ENCODE measurements at regions not wholly inside any gene's neighbourhood (a gene's known extent, or its start where the extent isn't known, plus 50 kb on each side); places are given as distances from the start of the nearest gene placed in this dataset.

DNA sequence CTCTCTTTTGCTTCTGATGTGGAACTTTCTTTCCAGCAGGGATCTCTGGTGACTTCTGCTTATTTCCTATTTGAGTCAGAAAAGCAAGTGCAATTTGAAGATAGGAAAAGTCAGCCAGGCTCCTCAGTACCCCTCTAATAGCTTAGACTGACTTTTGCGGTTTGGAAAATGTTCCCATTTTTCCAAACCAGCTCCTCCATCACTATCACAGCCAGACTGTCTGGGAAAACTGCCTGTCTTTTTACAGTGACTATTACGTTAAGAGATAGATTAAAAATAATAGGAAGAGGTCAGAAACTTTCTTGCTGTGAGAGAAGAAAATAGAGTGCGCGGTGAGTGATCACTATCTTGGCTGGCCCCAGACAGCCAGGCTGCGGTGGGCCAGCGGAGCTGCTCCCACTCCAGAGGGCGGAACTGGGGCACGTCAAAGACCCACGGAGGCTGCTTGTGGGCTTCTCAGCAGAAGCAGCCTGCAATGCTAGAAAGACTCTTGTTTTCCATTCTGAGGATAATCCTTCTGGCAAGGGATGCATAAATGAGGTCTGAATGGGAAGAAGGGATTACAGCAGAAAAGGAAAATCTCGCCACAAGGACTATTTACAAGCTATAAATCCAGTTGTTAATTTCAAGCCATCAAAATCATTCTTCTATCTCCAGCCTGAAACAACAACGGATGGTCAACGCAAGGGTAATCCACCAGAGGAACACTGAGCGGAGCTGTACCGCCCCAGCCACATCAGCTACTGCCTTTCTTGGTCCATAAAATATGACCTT, 151.0 kb upstream of the MSX2 start (continued):
- TF ChIP-seq CBX5 (IDR thresholded peaks at IDR 0.05; ENCODE audit: low read depth) (no peak), MYB (IDR thresholded peaks at IDR 0.05; ENCODE audit: borderline replicate concordance, low read depth, low read length) (no peak), CBX3 (IDR thresholded peaks at IDR 0.05; ENCODE audit: borderline replicate concordance, low read depth) (no peak), SMAD5 (IDR thresholded peaks at IDR 0.05; ENCODE audit: low read depth) (no peak), FOXM1 (IDR thresholded peaks at IDR 0.05; ENCODE audit: low read depth, low read length) (no peak), NR2F1 (conservative IDR thresholded peaks at IDR 0.05) (no peak), ETV6 (conservative IDR thresholded peaks at IDR 0.05 in 1 of 2, IDR thresholded peaks at IDR 0.05 in 1 of 2; ENCODE audit: borderline replicate concordance in 1 of 2, low read depth in 1 of 2) (no peak), HDGF (IDR thresholded peaks at IDR 0.05) (no peak), NR2C1 (IDR thresholded peaks at IDR 0.05) (no peak)

- ChIA-PET RAD21 (ENCODE audit: unreplicated experiment) (no interaction called here), POLR2A (interaction anchor here (0.7 kb wide), 1 partner anchor 109 kb away, joined by 3 read pairs; no protein-coding TSS in a partner anchor), SMC1A (ENCODE audit: uncharacterized antibody, unreplicated experiment) (no interaction called here), CTCF (interaction anchor here (0.7 kb wide), 1 partner anchor 83 kb away, joined by 3 read pairs; no protein-coding TSS in a partner anchor)
- WGBS (ENCODE audit: insufficient coverage, insufficient replicate concordance, low lambda C conversion rate, missing lambda C conversion rate) = 39% methylated on average over 2 of the region's 2 CpGs
- Histone ChIP-seq H3K4me1 (ENCODE audit: control insufficient read depth, insufficient read depth, low read length) (no peaks in the 10 kb centered on the region), H3K79me2 (ENCODE audit: control insufficient read depth, insufficient read depth, low read length) (no peaks in the 10 kb centered on the region), H3K27me3 (replicated peaks in 1 of 2; ENCODE audit: control insufficient read depth in 2 of 2, insufficient read depth in 2 of 2, low read length in 1 of 2) (no peaks in the 10 kb centered on the region; a peak in 1 of 4 replicates), H3K9ac (ENCODE audit: control insufficient read depth, insufficient read depth, low read length) (no peak overlapping the region), H2AFZ (ENCODE audit: control insufficient read depth, low read depth, low read length) (no peak overlapping the region), H4K20me1 (ENCODE audit: control insufficient read depth, insufficient read depth) (no peaks in the 10 kb centered on the region), H3K36me3 (ENCODE audit: control insufficient read depth in 2 of 2, insufficient read depth in 2 of 2, low read length in 1 of 2) (no peaks in the 10 kb centered on the region), H3K9me3 (replicated peaks; ENCODE audit: control insufficient read depth, insufficient read depth, low read length) (no peaks in the 10 kb centered on the region), H3K4me2 (ENCODE audit: control insufficient read depth, insufficient read depth) (no peak overlapping the region), H3K27ac (ENCODE audit: control insufficient read depth, insufficient read depth) (no peak overlapping the region), H3K4me3 (no peak overlapping the region)
- ATAC-seq (no peak), DNase-seq (ENCODE audit: low read depth, low spot score) (no peak), FAIRE-seq (no peak)
- no TSS peak for BruUV-seq (replicated peaks)
- in situ Hi-C loops (cut with MboI) = no loop called here
- intact Hi-C loops (cut with micrococcal nuclease; ENCODE audit: unreplicated experiment) = no loop called here
- TF ChIP-seq, protein P1, sequence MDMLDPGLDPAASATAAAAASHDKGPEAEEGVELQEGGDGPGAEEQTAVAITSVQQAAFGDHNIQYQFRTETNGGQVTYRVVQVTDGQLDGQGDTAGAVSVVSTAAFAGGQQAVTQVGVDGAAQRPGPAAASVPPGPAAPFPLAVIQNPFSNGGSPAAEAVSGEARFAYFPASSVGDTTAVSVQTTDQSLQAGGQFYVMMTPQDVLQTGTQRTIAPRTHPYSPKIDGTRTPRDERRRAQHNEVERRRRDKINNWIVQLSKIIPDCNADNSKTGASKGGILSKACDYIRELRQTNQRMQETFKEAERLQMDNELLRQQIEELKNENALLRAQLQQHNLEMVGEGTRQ (IDR thresholded peaks at IDR 0.05; ENCODE audit: borderline replicate concordance, low read depth, low read length) = no peak
- no peak for TF ChIP-seq SUZ12 (IDR thresholded peaks at IDR 0.05; ENCODE audit: unreplicated experiment)
- TF ChIP-seq DPF2 (IDR thresholded peaks at IDR 0.05) = no peak
- TF ChIP-seq, protein P2, sequence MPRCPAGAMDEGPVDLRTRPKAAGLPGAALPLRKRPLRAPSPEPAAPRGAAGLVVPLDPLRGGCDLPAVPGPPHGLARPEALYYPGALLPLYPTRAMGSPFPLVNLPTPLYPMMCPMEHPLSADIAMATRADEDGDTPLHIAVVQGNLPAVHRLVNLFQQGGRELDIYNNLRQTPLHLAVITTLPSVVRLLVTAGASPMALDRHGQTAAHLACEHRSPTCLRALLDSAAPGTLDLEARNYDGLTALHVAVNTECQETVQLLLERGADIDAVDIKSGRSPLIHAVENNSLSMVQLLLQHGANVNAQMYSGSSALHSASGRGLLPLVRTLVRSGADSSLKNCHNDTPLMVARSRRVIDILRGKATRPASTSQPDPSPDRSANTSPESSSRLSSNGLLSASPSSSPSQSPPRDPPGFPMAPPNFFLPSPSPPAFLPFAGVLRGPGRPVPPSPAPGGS (IDR thresholded peaks at IDR 0.05; ENCODE audit: borderline replicate concordance, insufficient read depth, low read depth, low read length, poor library complexity, severe bottlenecking) = no peak
- TF ChIP-seq SRF (IDR thresholded peaks at IDR 0.05; ENCODE audit: low read depth in 2 of 2, low read length in 2 of 2) = no peak
- TF ChIP-seq, protein P3, sequence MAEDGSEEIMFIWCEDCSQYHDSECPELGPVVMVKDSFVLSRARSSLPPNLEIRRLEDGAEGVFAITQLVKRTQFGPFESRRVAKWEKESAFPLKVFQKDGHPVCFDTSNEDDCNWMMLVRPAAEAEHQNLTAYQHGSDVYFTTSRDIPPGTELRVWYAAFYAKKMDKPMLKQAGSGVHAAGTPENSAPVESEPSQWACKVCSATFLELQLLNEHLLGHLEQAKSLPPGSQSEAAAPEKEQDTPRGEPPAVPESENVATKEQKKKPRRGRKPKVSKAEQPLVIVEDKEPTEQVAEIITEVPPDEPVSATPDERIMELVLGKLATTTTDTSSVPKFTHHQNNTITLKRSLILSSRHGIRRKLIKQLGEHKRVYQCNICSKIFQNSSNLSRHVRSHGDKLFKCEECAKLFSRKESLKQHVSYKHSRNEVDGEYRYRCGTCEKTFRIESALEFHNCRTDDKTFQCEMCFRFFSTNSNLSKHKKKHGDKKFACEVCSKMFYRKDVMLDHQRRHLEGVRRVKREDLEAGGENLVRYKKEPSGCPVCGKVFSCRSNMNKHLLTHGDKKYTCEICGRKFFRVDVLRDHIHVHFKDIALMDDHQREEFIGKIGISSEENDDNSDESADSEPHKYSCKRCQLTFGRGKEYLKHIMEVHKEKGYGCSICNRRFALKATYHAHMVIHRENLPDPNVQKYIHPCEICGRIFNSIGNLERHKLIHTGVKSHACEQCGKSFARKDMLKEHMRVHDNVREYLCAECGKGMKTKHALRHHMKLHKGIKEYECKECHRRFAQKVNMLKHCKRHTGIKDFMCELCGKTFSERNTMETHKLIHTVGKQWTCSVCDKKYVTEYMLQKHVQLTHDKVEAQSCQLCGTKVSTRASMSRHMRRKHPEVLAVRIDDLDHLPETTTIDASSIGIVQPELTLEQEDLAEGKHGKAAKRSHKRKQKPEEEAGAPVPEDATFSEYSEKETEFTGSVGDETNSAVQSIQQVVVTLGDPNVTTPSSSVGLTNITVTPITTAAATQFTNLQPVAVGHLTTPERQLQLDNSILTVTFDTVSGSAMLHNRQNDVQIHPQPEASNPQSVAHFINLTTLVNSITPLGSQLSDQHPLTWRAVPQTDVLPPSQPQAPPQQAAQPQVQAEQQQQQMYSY (CRISPR knock-in tag; IDR thresholded peaks at IDR 0.05) = no peak
- TF ChIP-seq NR2C2 (IDR thresholded peaks at IDR 0.05; ENCODE audit: borderline replicate concordance, control insufficient read depth, insufficient read length, low read depth) = no peak
- no peak for TF ChIP-seq CHD4 (IDR thresholded peaks at IDR 0.05)
- TF ChIP-seq SREBF1 (IDR thresholded peaks at IDR 0.05; ENCODE audit: low read length) = no peak
Measured at GRCh38 chr5:174575043-174575442, 149.3 kb upstream of the MSX2 start.

All from GM12878 (cell line).